ENCODE measurements at regions not wholly inside any gene's neighbourhood (a gene's known extent, or its start where the extent isn't known, plus 50 kb on each side); places are given as distances from the start of the nearest gene placed in this dataset.

- no peaks in the 10 kb centered on the region for H4K20me1 ChIP-seq
- H3K27me3 ChIP-seq = no peaks in the 10 kb centered on the region
- no peaks in the 10 kb centered on the region for H3K4me1 ChIP-seq
- no peaks in the 10 kb centered on the region for H3K9me3 ChIP-seq
- TF ChIP-seq Cebpa-rat (IDR thresholded peaks at IDR 0.05) = no peak
- no peak overlapping the region for H3K4me2 ChIP-seq
- H3K9ac ChIP-seq = no peak overlapping the region
- no peak overlapping the region for H3K27ac ChIP-seq
- no peak overlapping the region for H3K4me3 ChIP-seq
- H3K36me3 ChIP-seq = no peaks in the 10 kb centered on the region
These were observed 299.1 kb upstream of the NXPH2 start for GRCh38 chr2:139079311-139079710.

- Histone ChIP-seq H3K4me1 (no peaks in the 10 kb centered on the region), H3K36me3 (no peaks in the 10 kb centered on the region), H3K27me3 (no peaks in the 10 kb centered on the region), H3K27ac (no peak overlapping the region), H3K4me2 (no peak overlapping the region), H3K9me3 (no peaks in the 10 kb centered on the region), H3K4me3 (no peak overlapping the region), H4K20me1 (no peaks in the 10 kb centered on the region), H3K9ac (no peak overlapping the region)
- no peak for TF ChIP-seq Cebpa-rat (IDR thresholded peaks at IDR 0.05)
These were observed 298.2 kb upstream of the NXPH2 start for GRCh38 chr2:139078376-139078775.

- Histone ChIP-seq H3K4me1 (no peaks in the 10 kb centered on the region), H4K20me1 (no peaks in the 10 kb centered on the region), H3K4me3 (no peak overlapping the region), H3K9me3 (no peaks in the 10 kb centered on the region), H3K27ac (no peak overlapping the region), H3K4me2 (no peak overlapping the region), H3K27me3 (no peaks in the 10 kb centered on the region), H3K36me3 (no peaks in the 10 kb centered on the region), H3K9ac (no peak overlapping the region)
- TF ChIP-seq Cebpa-rat (IDR thresholded peaks at IDR 0.05) = no peak
These were observed 297.0 kb upstream of the NXPH2 start for GRCh38 chr2:139077099-139077737.

GRCh38 chr2:139067874-139068273, 287.7 kb upstream of the NXPH2 start:
- H3K27me3 ChIP-seq = no peaks in the 10 kb centered on the region
- no peak for TF ChIP-seq Cebpa-rat (IDR thresholded peaks at IDR 0.05)
- no peak overlapping the region for H3K27ac ChIP-seq
- no peaks in the 10 kb centered on the region for H3K9me3 ChIP-seq
- H3K4me2 ChIP-seq = no peak overlapping the region
- no peaks in the 10 kb centered on the region for H3K4me1 ChIP-seq
- no peak overlapping the region for H3K9ac ChIP-seq
- no peaks in the 10 kb centered on the region for H4K20me1 ChIP-seq
- H3K36me3 ChIP-seq = no peaks in the 10 kb centered on the region
- no peak overlapping the region for H3K4me3 ChIP-seq

GRCh38 chr2:139067072-139067471, 286.9 kb upstream of the NXPH2 start:
- H3K27me3 ChIP-seq = no peaks in the 10 kb centered on the region
- H3K36me3 ChIP-seq = no peaks in the 10 kb centered on the region
- H3K4me1 ChIP-seq = no peaks in the 10 kb centered on the region
- no peaks in the 10 kb centered on the region for H3K9me3 ChIP-seq
- H3K4me3 ChIP-seq = no peak overlapping the region
- no peaks in the 10 kb centered on the region for H4K20me1 ChIP-seq
- TF ChIP-seq Cebpa-rat (IDR thresholded peaks at IDR 0.05) = no peak
- no peak overlapping the region for H3K27ac ChIP-seq
- H3K4me2 ChIP-seq = no peak overlapping the region
- no peak overlapping the region for H3K9ac ChIP-seq

GRCh38 chr2:139064159-139064558, 284.0 kb upstream of the NXPH2 start:
- H3K9me3 ChIP-seq = no peaks in the 10 kb centered on the region
- no peak overlapping the region for H3K4me3 ChIP-seq
- TF ChIP-seq Cebpa-rat (IDR thresholded peaks at IDR 0.05) = no peak
- H3K27ac ChIP-seq = no peak overlapping the region
- no peaks in the 10 kb centered on the region for H3K36me3 ChIP-seq
- no peak overlapping the region for H3K4me2 ChIP-seq
- no peaks in the 10 kb centered on the region for H3K27me3 ChIP-seq
- H4K20me1 ChIP-seq = no peaks in the 10 kb centered on the region
- no peak overlapping the region for H3K9ac ChIP-seq
- H3K4me1 ChIP-seq = no peaks in the 10 kb centered on the region

- Histone ChIP-seq H3K9me3 (no peaks in the 10 kb centered on the region), H3K9ac (no peak overlapping the region), H4K20me1 (no peaks in the 10 kb centered on the region), H3K27me3 (no peaks in the 10 kb centered on the region), H3K4me1 (no peaks in the 10 kb centered on the region), H3K27ac (no peak overlapping the region), H3K4me3 (no peak overlapping the region), H3K36me3 (no peaks in the 10 kb centered on the region), H3K4me2 (no peak overlapping the region)
- TF ChIP-seq Cebpa-rat (IDR thresholded peaks at IDR 0.05) = no peak
These were observed 279.4 kb upstream of the NXPH2 start for GRCh38 chr2:139059617-139060016.

- TF ChIP-seq Cebpa-rat (IDR thresholded peaks at IDR 0.05) = no peak
- no peak overlapping the region for H3K4me2 ChIP-seq
- H3K27me3 ChIP-seq = no peaks in the 10 kb centered on the region
- no peak overlapping the region for H3K4me3 ChIP-seq
- H3K36me3 ChIP-seq = no peaks in the 10 kb centered on the region
- H3K9me3 ChIP-seq = no peaks in the 10 kb centered on the region
- H3K9ac ChIP-seq = no peak overlapping the region
- no peaks in the 10 kb centered on the region for H4K20me1 ChIP-seq
- H3K4me1 ChIP-seq = no peaks in the 10 kb centered on the region
- no peak overlapping the region for H3K27ac ChIP-seq
These were observed 275.0 kb upstream of the NXPH2 start for GRCh38 chr2:139055202-139055601.

GRCh38 chr2:139048017-139048416, 267.8 kb upstream of the NXPH2 start:
- no peak overlapping the region for H3K4me2 ChIP-seq
- no peaks in the 10 kb centered on the region for H3K9me3 ChIP-seq
- H3K27ac ChIP-seq = no peak overlapping the region
- no peak overlapping the region for H3K4me3 ChIP-seq
- H3K36me3 ChIP-seq = no peaks in the 10 kb centered on the region
- H3K9ac ChIP-seq = no peak overlapping the region
- TF ChIP-seq Cebpa-rat (IDR thresholded peaks at IDR 0.05) = no peak
- no peaks in the 10 kb centered on the region for H4K20me1 ChIP-seq
- no peaks in the 10 kb centered on the region for H3K27me3 ChIP-seq
- H3K4me1 ChIP-seq = no peaks in the 10 kb centered on the region

GRCh38 chr2:139045524-139045923, 265.3 kb upstream of the NXPH2 start:
- TF ChIP-seq Cebpa-rat (IDR thresholded peaks at IDR 0.05) = no peak
- H3K4me1 ChIP-seq = no peaks in the 10 kb centered on the region
- H3K27ac ChIP-seq = no peak overlapping the region
- no peaks in the 10 kb centered on the region for H3K9me3 ChIP-seq
- H3K27me3 ChIP-seq = no peaks in the 10 kb centered on the region
- H3K9ac ChIP-seq = no peak overlapping the region
- no peak overlapping the region for H3K4me3 ChIP-seq
- no peak overlapping the region for H3K4me2 ChIP-seq
- H3K36me3 ChIP-seq = no peaks in the 10 kb centered on the region
- no peaks in the 10 kb centered on the region for H4K20me1 ChIP-seq

GRCh38 chr2:139034064-139034463, 253.9 kb upstream of the NXPH2 start:
- peaks cover 15% of the 10 kb centered on the region for H3K4me1 ChIP-seq
- H3K4me3 ChIP-seq = no peak overlapping the region
- no peaks in the 10 kb centered on the region for H4K20me1 ChIP-seq
- H3K27me3 ChIP-seq = no peaks in the 10 kb centered on the region
- H3K27ac ChIP-seq = no peak overlapping the region
- TF ChIP-seq Cebpa-rat (IDR thresholded peaks at IDR 0.05) = no peak
- no peaks in the 10 kb centered on the region for H3K9me3 ChIP-seq
- no peak overlapping the region for H3K9ac ChIP-seq
- H3K36me3 ChIP-seq = no peaks in the 10 kb centered on the region
- no peak overlapping the region for H3K4me2 ChIP-seq
